ENCODE measurements at regions not wholly inside any gene's neighbourhood (a gene's known extent, or its start where the extent isn't known, plus 50 kb on each side); places are given as distances from the start of the nearest gene placed in this dataset.

DNA sequence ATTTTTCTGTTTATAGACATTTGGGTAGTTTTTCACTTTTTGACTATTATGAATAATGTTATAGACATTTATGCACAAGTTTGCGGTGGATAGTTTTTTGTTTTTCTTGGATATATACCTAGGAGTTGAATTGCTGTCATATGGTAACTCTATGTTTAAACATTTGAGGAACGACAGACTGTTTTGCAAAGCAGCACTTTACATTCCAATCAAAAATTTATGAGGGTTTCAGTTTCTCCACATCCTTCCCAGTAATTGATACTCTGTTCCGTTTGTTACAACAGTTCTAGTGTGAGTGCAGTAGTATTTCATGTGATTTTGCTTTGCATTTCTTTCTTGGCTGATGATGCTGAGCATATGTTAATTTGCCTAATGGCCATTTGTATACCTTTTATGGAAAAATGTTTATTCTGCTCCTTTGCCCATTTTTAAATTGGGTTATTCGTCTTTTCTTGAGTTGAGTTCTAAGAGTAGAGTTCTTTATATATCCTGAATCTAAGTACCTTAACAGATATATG is 617.3 kb upstream of the LRATD1 start:
- H3K9me3 ChIP-seq (ENCODE audit: low read depth), result no peaks in the 10 kb centered on the region
- no peaks in the 10 kb centered on the region for H3K36me3 ChIP-seq
- no peaks in the 10 kb centered on the region for H3K4me1 ChIP-seq (ENCODE audit: low read depth)

GRCh38 chr2:14016289-14016955 is 616.1 kb upstream of the LRATD1 start:
- no peak overlapping the region for H3K4me3 ChIP-seq
- H3K36me3 ChIP-seq, result no peaks in the 10 kb centered on the region
- no peak overlapping the region for H3K27ac ChIP-seq
- no peaks in the 10 kb centered on the region for H3K4me1 ChIP-seq (ENCODE audit: low read depth)
- H3K9me3 ChIP-seq (ENCODE audit: low read depth), result no peaks in the 10 kb centered on the region
- TF ChIP-seq, protein P1, sequence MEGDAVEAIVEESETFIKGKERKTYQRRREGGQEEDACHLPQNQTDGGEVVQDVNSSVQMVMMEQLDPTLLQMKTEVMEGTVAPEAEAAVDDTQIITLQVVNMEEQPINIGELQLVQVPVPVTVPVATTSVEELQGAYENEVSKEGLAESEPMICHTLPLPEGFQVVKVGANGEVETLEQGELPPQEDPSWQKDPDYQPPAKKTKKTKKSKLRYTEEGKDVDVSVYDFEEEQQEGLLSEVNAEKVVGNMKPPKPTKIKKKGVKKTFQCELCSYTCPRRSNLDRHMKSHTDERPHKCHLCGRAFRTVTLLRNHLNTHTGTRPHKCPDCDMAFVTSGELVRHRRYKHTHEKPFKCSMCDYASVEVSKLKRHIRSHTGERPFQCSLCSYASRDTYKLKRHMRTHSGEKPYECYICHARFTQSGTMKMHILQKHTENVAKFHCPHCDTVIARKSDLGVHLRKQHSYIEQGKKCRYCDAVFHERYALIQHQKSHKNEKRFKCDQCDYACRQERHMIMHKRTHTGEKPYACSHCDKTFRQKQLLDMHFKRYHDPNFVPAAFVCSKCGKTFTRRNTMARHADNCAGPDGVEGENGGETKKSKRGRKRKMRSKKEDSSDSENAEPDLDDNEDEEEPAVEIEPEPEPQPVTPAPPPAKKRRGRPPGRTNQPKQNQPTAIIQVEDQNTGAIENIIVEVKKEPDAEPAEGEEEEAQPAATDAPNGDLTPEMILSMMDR (IDR thresholded peaks at IDR 0.05; ENCODE audit: low read depth, low read length), result no peak
- H3K27me3 ChIP-seq, result no peaks in the 10 kb centered on the region
- DNase-seq (ENCODE audit: low read depth in 1 of 2, low spot score in 1 of 2), result no peak

More for the DNA sequence above, 617.3 kb upstream of the LRATD1 start:
- TF ChIP-seq, protein P1 (IDR thresholded peaks at IDR 0.05; ENCODE audit: low read depth, low read length), result no peak
- no peak for DNase-seq (ENCODE audit: low read depth in 1 of 2, low spot score in 1 of 2)
- Histone ChIP-seq H3K27ac (no peak overlapping the region), H3K27me3 (no peaks in the 10 kb centered on the region), H3K4me3 (no peak overlapping the region)

- no peaks in the 10 kb centered on the region for H3K9me3 ChIP-seq (ENCODE audit: low read depth)
- H3K36me3 ChIP-seq, result no peaks in the 10 kb centered on the region
- no peak overlapping the region for H3K4me3 ChIP-seq
- H3K27me3 ChIP-seq, result no peaks in the 10 kb centered on the region
- no peaks in the 10 kb centered on the region for H3K4me1 ChIP-seq (ENCODE audit: low read depth)
- H3K27ac ChIP-seq, result no peak overlapping the region
- no peak for DNase-seq (ENCODE audit: low read depth in 1 of 2, low spot score in 1 of 2)
- TF ChIP-seq, protein P1 (IDR thresholded peaks at IDR 0.05; ENCODE audit: low read depth, low read length), result no peak
Measured at GRCh38 chr2:14018620-14019019, 613.9 kb upstream of the LRATD1 start.

DNA sequence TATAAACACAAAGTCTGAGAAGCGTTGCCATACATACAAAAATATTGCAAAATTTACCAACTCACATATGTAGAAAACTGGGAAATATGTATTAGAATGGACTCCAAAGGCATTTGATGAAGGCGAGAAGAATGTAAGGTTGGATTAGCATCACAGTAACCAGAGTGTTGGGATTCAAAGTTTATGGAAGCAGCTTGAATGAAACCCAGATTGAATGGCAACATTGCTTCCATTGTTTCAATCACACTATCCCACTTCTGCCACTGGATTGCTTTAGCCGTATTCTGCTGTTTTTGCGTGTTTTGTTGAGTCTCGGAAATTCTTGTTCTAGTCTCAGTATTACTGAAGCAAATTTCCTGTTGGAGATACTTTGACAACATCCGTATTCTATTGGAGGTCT is 609.0 kb upstream of the LRATD1 start:
- TF ChIP-seq, protein P1 (IDR thresholded peaks at IDR 0.05; ENCODE audit: low read depth, low read length), result no peak
- Histone ChIP-seq H3K27me3 (no peaks in the 10 kb centered on the region), H3K4me3 (no peak overlapping the region), H3K27ac (no peak overlapping the region), H3K36me3 (no peaks in the 10 kb centered on the region), H3K9me3 (ENCODE audit: low read depth) (no peaks in the 10 kb centered on the region), H3K4me1 (ENCODE audit: low read depth) (no peaks in the 10 kb centered on the region)
- DNase-seq (ENCODE audit: low read depth in 1 of 2, low spot score in 1 of 2), result no peak

- Histone ChIP-seq H3K27me3 (no peaks in the 10 kb centered on the region), H3K4me3 (no peak overlapping the region), H3K4me1 (ENCODE audit: low read depth) (no peaks in the 10 kb centered on the region), H3K36me3 (no peaks in the 10 kb centered on the region), H3K9me3 (ENCODE audit: low read depth) (no peaks in the 10 kb centered on the region), H3K27ac (no peak overlapping the region)
- DNase-seq (ENCODE audit: low read depth in 1 of 2, low spot score in 1 of 2), result peak in 1 of 2 donors; percentile 4
- TF ChIP-seq, protein P1 (IDR thresholded peaks at IDR 0.05; ENCODE audit: low read depth, low read length), result no peak
Measured at GRCh38 chr2:14039134-14039533, 593.4 kb upstream of the LRATD1 start.

Data from cardiac muscle cell (in vitro differentiated cells and primary cell).